ENCODE measurements at regions not wholly inside any gene's neighbourhood (a gene's known extent, or its start where the extent isn't known, plus 50 kb on each side); places are given as distances from the start of the nearest gene placed in this dataset.

DNA sequence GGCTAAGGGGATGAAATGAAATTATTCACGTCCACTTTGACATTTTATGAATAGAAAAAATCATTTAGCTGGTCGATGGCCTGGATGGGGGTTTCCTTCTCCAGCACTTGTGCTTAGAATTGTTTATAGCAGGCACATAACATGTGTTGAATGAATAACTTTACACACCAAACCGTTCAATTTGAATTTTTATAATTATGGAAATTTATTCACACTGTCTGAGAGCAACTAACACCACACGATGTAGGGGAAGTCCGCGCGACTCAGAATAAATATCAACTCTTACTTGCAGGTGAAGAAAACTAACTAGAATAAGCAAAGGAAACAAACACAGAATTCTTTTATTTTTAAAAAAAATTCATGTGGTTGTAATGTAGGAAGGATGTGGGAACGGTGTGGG, 81.3 kb downstream of the MINAR1 start:
- H4K91ac ChIP-seq (ENCODE audit: low read depth, low read length, poor library complexity): no peak overlapping the region
- H3K79me1 ChIP-seq (ENCODE audit: low read depth, low read length): no peaks in the 10 kb centered on the region
- H3K4me1 ChIP-seq (ENCODE audit: control insufficient read depth in 2 of 2, insufficient read depth in 1 of 2, low read depth in 1 of 2, low read length in 2 of 2): no peaks in the 10 kb centered on the region
- no peaks in the 10 kb centered on the region for H3K27me3 ChIP-seq (ENCODE audit: control insufficient read depth in 3 of 3, insufficient read depth in 3 of 3, low read depth in 1 of 3, low read length in 3 of 3)
- no peak overlapping the region for H2BK5ac ChIP-seq (ENCODE audit: low read length)
- no peak overlapping the region for H2AK5ac ChIP-seq (ENCODE audit: low read depth, low read length)
- H4K8ac ChIP-seq (ENCODE audit: low read depth, low read length): no peak overlapping the region
- no peak overlapping the region for H3K18ac ChIP-seq (ENCODE audit: low read length)
- H3K4me2 ChIP-seq (ENCODE audit: insufficient read depth, low read length, poor library complexity, severe bottlenecking): no peak overlapping the region
- no peak overlapping the region for H3K4me3 ChIP-seq (ENCODE audit: low read length in 2 of 2)
- no peak overlapping the region for H2BK12ac ChIP-seq (ENCODE audit: low read length)
- no peak overlapping the region for H3K4ac ChIP-seq (ENCODE audit: low read length)
- no peak overlapping the region for H3K27ac ChIP-seq (replicated peaks; ENCODE audit: low read length)
- no peak overlapping the region for H2BK120ac ChIP-seq (ENCODE audit: low read depth, low read length)
- no peak overlapping the region for H3K14ac ChIP-seq (ENCODE audit: low read length)
- H3K36me3 ChIP-seq (replicated peaks in 1 of 2; ENCODE audit: control insufficient read depth in 2 of 2, insufficient read depth in 2 of 2, low read length in 2 of 2): no peaks in the 10 kb centered on the region
- 100% methylated on average over 1 of the region's 8 CpGs; no CpG with 5 or more reads in 1 of the 2 donors for WGBS, 2 donors (ENCODE audit: extremely low coverage in 2 of 2, insufficient read length in 2 of 2, insufficient replicate concordance in 1 of 2)
- no peak for DNase-seq (ENCODE audit: low spot score)
- no peak overlapping the region for H3K9ac ChIP-seq (ENCODE audit: low read depth, low read length, poor library complexity)
- no peaks in the 10 kb centered on the region for H3K9me3 ChIP-seq (replicated peaks in 1 of 2; ENCODE audit: control insufficient read depth in 2 of 2, insufficient read depth in 1 of 2, low read depth in 1 of 2, low read length in 2 of 2)
- H2AFZ ChIP-seq (ENCODE audit: low read length): no peak overlapping the region
- H3K23ac ChIP-seq (ENCODE audit: low read depth, low read length, poor library complexity): no peak overlapping the region
- no peak overlapping the region for H2BK15ac ChIP-seq (ENCODE audit: low read length)

DNA sequence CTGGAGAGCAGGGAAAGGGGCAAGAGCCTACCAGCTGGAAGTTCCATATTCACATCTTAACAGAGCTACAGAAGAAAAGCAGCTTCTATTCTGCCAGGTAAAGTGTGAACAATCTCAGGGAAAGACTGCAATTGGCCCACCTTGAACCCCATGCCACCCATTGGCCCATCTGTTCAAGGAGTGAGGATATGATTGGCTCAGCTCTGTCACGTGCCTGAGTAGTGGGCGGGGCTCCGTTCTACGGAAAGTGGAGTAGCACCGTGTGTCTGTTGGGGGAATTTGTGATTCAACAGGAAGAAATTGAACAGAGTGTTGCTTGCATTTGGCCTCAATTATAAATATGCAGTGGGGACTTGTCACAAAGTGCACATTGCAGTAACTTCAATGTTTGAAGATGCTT, 81.8 kb downstream of the MINAR1 start:
- Histone ChIP-seq H3K27me3 (ENCODE audit: control insufficient read depth in 3 of 3, insufficient read depth in 3 of 3, low read depth in 1 of 3, low read length in 3 of 3) (no peaks in the 10 kb centered on the region), H4K91ac (ENCODE audit: low read depth, low read length, poor library complexity) (no peak overlapping the region), H3K18ac (ENCODE audit: low read length) (no peak overlapping the region), H3K4me1 (ENCODE audit: control insufficient read depth in 2 of 2, insufficient read depth in 1 of 2, low read depth in 1 of 2, low read length in 2 of 2) (no peaks in the 10 kb centered on the region), H2BK120ac (ENCODE audit: low read depth, low read length) (no peak overlapping the region), H3K14ac (ENCODE audit: low read length) (no peak overlapping the region), H2BK12ac (ENCODE audit: low read length) (no peak overlapping the region), H3K23ac (ENCODE audit: low read depth, low read length, poor library complexity) (no peak overlapping the region), H3K4ac (ENCODE audit: low read length) (no peak overlapping the region), H3K9me3 (replicated peaks in 1 of 2; ENCODE audit: control insufficient read depth in 2 of 2, insufficient read depth in 1 of 2, low read depth in 1 of 2, low read length in 2 of 2) (no peaks in the 10 kb centered on the region), H3K9ac (ENCODE audit: low read depth, low read length, poor library complexity) (no peak overlapping the region), H2BK5ac (ENCODE audit: low read length) (no peak overlapping the region), H3K79me1 (ENCODE audit: low read depth, low read length) (no peaks in the 10 kb centered on the region), H3K4me2 (ENCODE audit: insufficient read depth, low read length, poor library complexity, severe bottlenecking) (no peak overlapping the region), H3K4me3 (ENCODE audit: low read length in 2 of 2) (no peak overlapping the region), H4K8ac (ENCODE audit: low read depth, low read length) (no peak overlapping the region), H2AFZ (ENCODE audit: low read length) (no peak overlapping the region), H2BK15ac (ENCODE audit: low read length) (no peak overlapping the region), H3K36me3 (replicated peaks in 1 of 2; ENCODE audit: control insufficient read depth in 2 of 2, insufficient read depth in 2 of 2, low read length in 2 of 2) (no peaks in the 10 kb centered on the region), H3K27ac (replicated peaks; ENCODE audit: low read length) (no peak overlapping the region), H2AK5ac (ENCODE audit: low read depth, low read length) (no peak overlapping the region)
- DNase-seq (ENCODE audit: low spot score): no peak
- WGBS, 2 donors (ENCODE audit: extremely low coverage in 2 of 2, insufficient read length in 2 of 2, insufficient replicate concordance in 1 of 2): no CpG with 5 or more reads among the region's 5 CpGs

DNA sequence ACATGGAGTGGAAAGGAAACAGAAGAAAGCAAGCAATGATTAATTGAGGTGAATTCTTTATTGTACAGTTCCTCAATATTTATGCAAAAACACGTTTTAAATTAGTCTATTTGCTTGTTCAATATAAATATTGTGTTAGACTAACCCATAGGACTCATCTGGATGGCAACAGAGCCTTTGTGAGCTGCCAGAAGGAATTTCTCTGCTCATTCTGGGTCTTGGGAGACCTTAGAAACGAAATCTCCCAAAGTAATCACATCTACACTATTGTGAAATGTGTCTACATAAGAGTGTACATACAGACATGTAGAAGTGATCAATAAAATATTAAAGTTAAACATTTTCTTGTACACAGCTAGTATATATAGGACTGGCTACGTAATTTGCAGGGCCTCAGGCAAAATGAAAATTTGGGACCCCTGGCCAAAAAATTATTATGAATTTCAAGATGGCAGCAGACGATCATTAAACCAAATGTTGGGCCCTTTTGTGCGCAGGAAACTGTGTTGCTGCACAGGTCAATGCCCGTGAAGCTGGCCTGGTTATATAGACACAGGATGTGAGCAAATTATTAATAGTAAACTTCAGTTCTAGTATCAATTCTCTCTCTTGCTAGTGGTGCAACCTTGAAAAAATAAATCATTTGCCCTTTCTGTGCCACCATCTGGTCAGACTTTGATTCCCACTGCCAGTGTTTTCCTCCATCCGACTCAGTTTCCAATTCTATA, 83.3 kb downstream of the MINAR1 start:
- Histone ChIP-seq H2BK5ac (ENCODE audit: low read length) (no peak overlapping the region), H3K23ac (ENCODE audit: low read depth, low read length, poor library complexity) (no peak overlapping the region), H2BK15ac (ENCODE audit: low read length) (no peak overlapping the region), H3K14ac (ENCODE audit: low read length) (no peak overlapping the region), H3K4me1 (ENCODE audit: control insufficient read depth in 2 of 2, insufficient read depth in 1 of 2, low read depth in 1 of 2, low read length in 2 of 2) (no peaks in the 10 kb centered on the region), H3K27ac (replicated peaks; ENCODE audit: low read length) (no peak overlapping the region), H2BK12ac (ENCODE audit: low read length) (no peak overlapping the region), H3K4ac (ENCODE audit: low read length) (no peak overlapping the region), H2BK120ac (ENCODE audit: low read depth, low read length) (no peak overlapping the region), H3K36me3 (replicated peaks in 1 of 2; ENCODE audit: control insufficient read depth in 2 of 2, insufficient read depth in 2 of 2, low read length in 2 of 2) (no peaks in the 10 kb centered on the region), H2AK5ac (ENCODE audit: low read depth, low read length) (no peak overlapping the region), H4K91ac (ENCODE audit: low read depth, low read length, poor library complexity) (no peak overlapping the region), H3K4me3 (ENCODE audit: low read length in 2 of 2) (no peak overlapping the region), H2AFZ (ENCODE audit: low read length) (no peak overlapping the region), H3K18ac (ENCODE audit: low read length) (no peak overlapping the region), H3K9ac (ENCODE audit: low read depth, low read length, poor library complexity) (no peak overlapping the region), H4K8ac (ENCODE audit: low read depth, low read length) (no peak overlapping the region), H3K27me3 (ENCODE audit: control insufficient read depth in 3 of 3, insufficient read depth in 3 of 3, low read depth in 1 of 3, low read length in 3 of 3) (peaks cover 0 to 6% (median 0%) of the 10 kb centered on the region in 3 experiments), H3K79me1 (ENCODE audit: low read depth, low read length) (no peaks in the 10 kb centered on the region), H3K4me2 (ENCODE audit: insufficient read depth, low read length, poor library complexity, severe bottlenecking) (no peak overlapping the region), H3K9me3 (replicated peaks in 1 of 2; ENCODE audit: control insufficient read depth in 2 of 2, insufficient read depth in 1 of 2, low read depth in 1 of 2, low read length in 2 of 2) (no peaks in the 10 kb centered on the region)
- no CpG with 5 or more reads among the region's 7 CpGs for WGBS, 2 donors (ENCODE audit: extremely low coverage in 2 of 2, insufficient read length in 2 of 2, insufficient replicate concordance in 1 of 2)
- no peak for DNase-seq (ENCODE audit: low spot score)

DNA sequence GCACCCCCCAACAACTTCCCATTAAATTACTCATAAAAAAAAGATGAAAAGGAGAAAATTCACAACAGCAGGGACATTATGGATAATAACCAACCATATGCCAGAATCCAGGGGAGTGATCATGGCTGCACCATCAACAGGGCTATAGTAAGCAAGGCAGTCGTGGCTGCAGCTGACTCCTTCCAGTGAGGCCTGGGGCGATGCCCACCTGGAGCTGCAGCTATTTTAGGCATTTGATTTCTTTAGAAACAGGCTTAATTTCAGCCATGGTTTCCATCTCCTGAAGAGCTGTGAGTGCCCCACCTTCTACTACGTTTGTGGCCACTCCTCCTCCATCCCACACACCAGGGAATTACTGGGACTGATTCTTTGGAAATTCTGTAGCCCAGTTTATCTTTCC, 84.0 kb downstream of the MINAR1 start:
- H3K4ac ChIP-seq (ENCODE audit: low read length): no peak overlapping the region
- H4K8ac ChIP-seq (ENCODE audit: low read depth, low read length): no peak overlapping the region
- no peak overlapping the region for H3K18ac ChIP-seq (ENCODE audit: low read length)
- H3K9me3 ChIP-seq (replicated peaks in 1 of 2; ENCODE audit: control insufficient read depth in 2 of 2, insufficient read depth in 1 of 2, low read depth in 1 of 2, low read length in 2 of 2): no peaks in the 10 kb centered on the region
- no peak overlapping the region for H2BK5ac ChIP-seq (ENCODE audit: low read length)
- H3K4me3 ChIP-seq (ENCODE audit: low read length in 2 of 2): no peak overlapping the region
- H3K27ac ChIP-seq (replicated peaks; ENCODE audit: low read length): no peak overlapping the region
- no peak overlapping the region for H3K4me2 ChIP-seq (ENCODE audit: insufficient read depth, low read length, poor library complexity, severe bottlenecking)
- no peak overlapping the region for H4K91ac ChIP-seq (ENCODE audit: low read depth, low read length, poor library complexity)
- H3K27me3 ChIP-seq (ENCODE audit: control insufficient read depth in 3 of 3, insufficient read depth in 3 of 3, low read depth in 1 of 3, low read length in 3 of 3): peaks cover 0 to 6% (median 0%) of the 10 kb centered on the region in 3 experiments
- no peak for DNase-seq (ENCODE audit: low spot score)
- no peaks in the 10 kb centered on the region for H3K79me1 ChIP-seq (ENCODE audit: low read depth, low read length)
- H2AK5ac ChIP-seq (ENCODE audit: low read depth, low read length): no peak overlapping the region
- no peak overlapping the region for H3K14ac ChIP-seq (ENCODE audit: low read length)
- no peak overlapping the region for H3K9ac ChIP-seq (ENCODE audit: low read depth, low read length, poor library complexity)
- no peak overlapping the region for H3K23ac ChIP-seq (ENCODE audit: low read depth, low read length, poor library complexity)
- H2AFZ ChIP-seq (ENCODE audit: low read length): no peak overlapping the region
- WGBS, 2 donors (ENCODE audit: extremely low coverage in 2 of 2, insufficient read length in 2 of 2, insufficient replicate concordance in 1 of 2): no CpG with 5 or more reads among the region's 3 CpGs
- H2BK120ac ChIP-seq (ENCODE audit: low read depth, low read length): no peak overlapping the region
- no peaks in the 10 kb centered on the region for H3K36me3 ChIP-seq (replicated peaks in 1 of 2; ENCODE audit: control insufficient read depth in 2 of 2, insufficient read depth in 2 of 2, low read length in 2 of 2)
- H2BK12ac ChIP-seq (ENCODE audit: low read length): no peak overlapping the region
- H2BK15ac ChIP-seq (ENCODE audit: low read length): no peak overlapping the region
- H3K4me1 ChIP-seq (ENCODE audit: control insufficient read depth in 2 of 2, insufficient read depth in 1 of 2, low read depth in 1 of 2, low read length in 2 of 2): no peaks in the 10 kb centered on the region
